Mucosa of descending colon (tissue), 3 donors: ENCODE measurements at regions not wholly inside any gene's neighbourhood (a gene's known extent, or its start where the extent isn't known, plus 50 kb on each side); places are given as distances from the start of the nearest gene placed in this dataset. TPM values are rescaled to one million over a fixed set of nuclear protein-coding genes. Genes with fewer than 3 reads are reported as not detected.
"Not testable (repeated sequence)": the region's sequence is repeated elsewhere in the genome, so short reads cannot be mapped to it uniquely, and the experiment has no call there.

ENCODE experiments used
- ATAC-seq: fragments of 200-7000 bp; cut with Tn5 transposase; one replicate; pipeline ENCODE4 v1.9.1; 2020; ENCODE audit warnings: mild to moderate bottlenecking, moderate library complexity
- DNase-seq, 3 donors: peaks; one replicate each; pipeline ENCODE4 v3.0.0-alpha.2; 2020
- H3K36me3 ChIP-seq: fragments of 200-600 bp; one replicate; pipeline ENCODE4 v1.8.0; 2021; ENCODE audit warnings: low read depth, mild to moderate bottlenecking
- H3K4me1 ChIP-seq: fragments of 200-600 bp; one replicate; pipeline ENCODE4 v1.8.0; 2021; ENCODE audit warnings: low read depth, mild to moderate bottlenecking
- H3K4me3 ChIP-seq: fragments of 200-600 bp; one replicate; pipeline ENCODE4 v1.8.0; 2021; ENCODE audit warnings: mild to moderate bottlenecking
- H3K9me3 ChIP-seq: fragments of 200-600 bp; one replicate; pipeline ENCODE4 v1.8.0; 2021; ENCODE audit warnings: mild to moderate bottlenecking
- CTCF ChIP-seq: fragments of 200-600 bp; IDR thresholded peaks from one replicate; pipeline ENCODE4 v1.8.0; 2022; ENCODE audit warnings: antibody characterized with exemption, mild to moderate bottlenecking
- intact Hi-C, 2 donors: fragments of 100-400 bp; cut with DNase I in 1 of 2; cut with micrococcal nuclease in 1 of 2; formaldehyde crosslinking; loops; one replicate each; pipeline versions ENCODE4 v1.11.0 to v1.11.1; 2022; cut with DNase I, micrococcal nuclease
- microRNA-seq: library from miRNA; unstranded; fragments of <30 nt; microRNA quantifications from one replicate; pipeline ENCODE4, GENCODE V29; 2019
- donor health status: DM: no; HTN: no; CAD: no; lungs with moderate emphysema.
- donor health status: DM: no; HTN: no; CAD: no.
- donor health status: DM: no; HTN: yes; CAD: no.

GRCh38 chr3:75609598-75609997 is 54.5 kb upstream of the FRG2C start:
- ATAC-seq, H3K36me3 ChIP-seq, H3K4me1 ChIP-seq, H3K4me3 ChIP-seq, H3K9me3 ChIP-seq, intact Hi-C loops, DNase-seq: not testable (repeated sequence)

- intact Hi-C loops, result no loop called here
- Histone ChIP-seq H3K9me3 (no peaks in the 10 kb centered on the region), H3K4me3 (no peak overlapping the region), H3K4me1 (no peaks in the 10 kb centered on the region), H3K36me3 (no peaks in the 10 kb centered on the region)
- ATAC-seq (no peak), DNase-seq (no peak)
- TF ChIP-seq CTCF, result no peak
Observed at GRCh38 chr3:75610773-75611172, 53.4 kb upstream of the FRG2C start.

GRCh38 chr3:75611724-75612460 is 52.2 kb upstream of the FRG2C start:
- H3K4me3 ChIP-seq, H3K4me1 ChIP-seq, ATAC-seq, intact Hi-C loops, H3K9me3 ChIP-seq, DNase-seq, H3K36me3 ChIP-seq: not testable (repeated sequence)

Small RNA genes in the stretch of these regions (microRNA-seq; reads per million reads assigned to microRNA genes)
- gene MIR4444-2, result not detected
